H1 (cell line): ENCODE measurements at regions not wholly inside any gene's neighbourhood (a gene's known extent, or its start where the extent isn't known, plus 50 kb on each side); places are given as distances from the start of the nearest gene placed in this dataset.

Experiments used
- CTCF ChIA-PET: fragments of 300-600 bp; sonication (Branson Sonifier 250); formaldehyde crosslinking; loops from one replicate; lab custom pipeline; 2021; ENCODE audit not compliant: partially characterized antibody; lab: Charles Lee
- POLR2A ChIA-PET: fragments of 300-600 bp; sonication (Branson Sonifier 250); formaldehyde crosslinking; loops from one replicate; lab custom pipeline; 2021; ENCODE audit warnings: inconsistent platforms; ENCODE audit not compliant: partially characterized antibody; lab: Charles Lee
- DNase-seq, 2 experiments: peaks; one replicate each; pipeline versions ENCODE4 v3.0.0 to v3.0.0-alpha.2; 2010 to 2022; ENCODE audit warnings: low spot score in 2 of 2, low read depth in 1 of 2, mixed read lengths in 1 of 2
- FAIRE-seq: peaks from 2 replicates; lab custom pipeline; 2011; peaks lifted over from hg19 to GRCh38; lab: Jason Lieb, UNC
- H2AFZ ChIP-seq: 2 replicates; pipeline ENCODE4 v1.8.1; 2012; ENCODE audit warnings: low read length, inconsistent platforms
- H2AK5ac ChIP-seq: 2 replicates; pipeline ENCODE4 v1.6.1; 2013; ENCODE audit warnings: low read depth, low read length
- H2BK120ac ChIP-seq: replicated peaks from 2 replicates; pipeline ENCODE3; 2013; ENCODE audit warnings: low read depth, low read length, inconsistent platforms
- H2BK12ac ChIP-seq: 2 replicates; pipeline ENCODE4 v1.6.1; 2013; ENCODE audit warnings: low read depth, low read length
- H2BK15ac ChIP-seq: 2 replicates; pipeline ENCODE4 v1.6.1; 2013; ENCODE audit warnings: low read length
- H2BK20ac ChIP-seq: 2 replicates; pipeline ENCODE4 v1.6.1; 2013; ENCODE audit warnings: low read length
- H2BK5ac ChIP-seq: 2 replicates; pipeline ENCODE4 v1.6.1; 2013; ENCODE audit warnings: low read depth, low read length
- H3K14ac ChIP-seq: 2 replicates; pipeline ENCODE4 v1.6.1; 2013; ENCODE audit warnings: inconsistent platforms; ENCODE audit not compliant: insufficient read length
- H3K18ac ChIP-seq: 2 replicates; pipeline ENCODE4 v1.6.1; 2013; ENCODE audit warnings: low read length; ENCODE audit errors: extremely low read depth
- H3K23ac ChIP-seq: 2 replicates; pipeline ENCODE4 v1.6.1; 2013; ENCODE audit warnings: inconsistent platforms; ENCODE audit not compliant: insufficient read length
- H3K23me2 ChIP-seq: 2 replicates; pipeline ENCODE4 v1.6.1; 2013; ENCODE audit warnings: low read depth, low read length
- H3K27ac ChIP-seq: 2 replicates; pipeline ENCODE4 v1.6.1; 2011; ENCODE audit warnings: low read depth, low read length, inconsistent platforms
- H3K27me3 ChIP-seq, 4 experiments: replicated peaks in 1 of 4; 1 replicate in 1 of 4; 2 replicates in 3 of 4; pipeline versions ENCODE4 v1.6.1 to v1.8.1; 2011 to 2013; ENCODE audit warnings: low read length in 3 of 4, mild to moderate bottlenecking in 3 of 4, inconsistent platforms in 2 of 4, mixed read lengths in 2 of 4, moderate library complexity in 1 of 4; ENCODE audit not compliant: control insufficient read depth in 3 of 4, insufficient read depth in 3 of 4; ENCODE audit errors: extremely low read depth in 1 of 4
- H3K36me3 ChIP-seq, 4 experiments: 2 replicates each; pipeline versions ENCODE4 v1.6.1 to v1.8.1; 2011 to 2013; ENCODE audit warnings: mild to moderate bottlenecking in 4 of 4, low read length in 3 of 4, moderate library complexity in 2 of 4, control low read depth in 1 of 4, inconsistent platforms in 1 of 4; ENCODE audit not compliant: insufficient read depth in 4 of 4, control insufficient read depth in 2 of 4
- H3K4ac ChIP-seq: replicated peaks from 2 replicates; pipeline ENCODE3; 2013; ENCODE audit warnings: low read length, low read depth, mixed read lengths, inconsistent platforms; ENCODE audit not compliant: insufficient read length
- H3K4me1 ChIP-seq, 4 experiments: replicated peaks in 1 of 4; 1 replicate in 1 of 4; 2 replicates in 3 of 4; pipeline versions ENCODE4 v1.6.1 to v1.8.1; 2011 to 2013; ENCODE audit warnings: low read length in 3 of 4, inconsistent platforms in 2 of 4, mixed read lengths in 1 of 4; ENCODE audit not compliant: insufficient read depth in 4 of 4, control insufficient read depth in 3 of 4
- H3K4me2 ChIP-seq, 2 experiments: 2 replicates each; pipeline versions ENCODE4 v1.6.1 to v1.8.1; 2011 to 2013; ENCODE audit warnings: low read depth in 2 of 2, low read length in 2 of 2, control low read depth in 1 of 2, inconsistent platforms in 1 of 2, mild to moderate bottlenecking in 1 of 2; ENCODE audit not compliant: insufficient read depth in 1 of 2
- H3K4me3 ChIP-seq, 4 experiments: fragments of 200-600, 300-600 bp in 1 of 4; sonication (generic), shearing (Covaris generic), sonication (Bioruptor Twin) in 1 of 4; 2 replicates each; pipeline versions ENCODE4 v1.5.1 to v1.8.1; 2011 to 2016; ENCODE audit warnings: low read length in 4 of 4, low read depth in 3 of 4, control low read depth in 2 of 4, inconsistent platforms in 2 of 4, mild to moderate bottlenecking in 2 of 4, mixed read lengths in 1 of 4, moderate library complexity in 1 of 4; ENCODE audit not compliant: insufficient read depth in 2 of 4; ENCODE audit errors: extremely low read depth in 1 of 4
- H3K56ac ChIP-seq: replicated peaks from 2 replicates; pipeline ENCODE3; 2013; ENCODE audit warnings: low read depth, mild to moderate bottlenecking, mixed read lengths, low read length, inconsistent platforms; ENCODE audit not compliant: insufficient read length
- H3K79me1 ChIP-seq: 2 replicates; pipeline ENCODE4 v1.6.1; 2013; ENCODE audit warnings: low read depth, low read length, control low read depth
- H3K79me2 ChIP-seq, 2 experiments: 2 replicates each; pipeline versions ENCODE4 v1.6.1 to v1.8.1; 2012 to 2013; ENCODE audit warnings: low read length in 2 of 2, mild to moderate bottlenecking in 2 of 2, inconsistent platforms in 1 of 2; ENCODE audit not compliant: insufficient read depth in 2 of 2, control insufficient read depth in 1 of 2
- H3K9ac ChIP-seq, 4 experiments: replicated peaks in 1 of 4; 1 replicate in 1 of 4; 2 replicates in 3 of 4; pipeline versions ENCODE4 v1.6.1 to v1.8.1; 2011 to 2013; ENCODE audit warnings: low read depth in 3 of 4, low read length in 3 of 4, control low read depth in 2 of 4, mild to moderate bottlenecking in 2 of 4, moderate library complexity in 2 of 4, inconsistent platforms in 1 of 4; ENCODE audit errors: extremely low read depth in 1 of 4
- H3K9me3 ChIP-seq, 2 experiments: 2 replicates each; pipeline versions ENCODE4 v1.6.1 to v1.8.1; 2012 to 2013; ENCODE audit warnings: mild to moderate bottlenecking in 2 of 2, moderate library complexity in 2 of 2, control low read depth in 1 of 2, inconsistent platforms in 1 of 2, low read depth in 1 of 2, low read length in 1 of 2, mixed read lengths in 1 of 2; ENCODE audit not compliant: insufficient read depth in 2 of 2
- H4K20me1 ChIP-seq, 2 experiments: replicated peaks in 1 of 2; 2 replicates each; pipeline versions ENCODE3 to v1.8.1; 2011 to 2013; ENCODE audit warnings: inconsistent platforms in 2 of 2, low read length in 2 of 2, mild to moderate bottlenecking in 1 of 2; ENCODE audit not compliant: insufficient read depth in 2 of 2, control insufficient read depth in 1 of 2
- H4K5ac ChIP-seq: 2 replicates; pipeline ENCODE4 v1.6.1; 2013; ENCODE audit warnings: low read length, low read depth, mixed read lengths, inconsistent platforms; ENCODE audit not compliant: insufficient read length
- H4K8ac ChIP-seq: 2 replicates; pipeline ENCODE4 v1.8.0; 2013; ENCODE audit warnings: mild to moderate bottlenecking, moderate library complexity, low read length, inconsistent platforms; ENCODE audit not compliant: insufficient read depth; ENCODE audit errors: extremely low read depth
- H4K91ac ChIP-seq: replicated peaks from 2 replicates; pipeline ENCODE3; 2013; ENCODE audit warnings: low read length, mixed read lengths, inconsistent platforms; ENCODE audit not compliant: insufficient read length
- BCL11A ChIP-seq, 2 experiments: IDR thresholded peaks; one replicate each; pipeline ENCODE4 v1.6.1; 2011; ENCODE audit warnings: low read depth in 2 of 2, low read length in 2 of 2, mild to moderate bottlenecking in 2 of 2
- CEBPB ChIP-seq: IDR thresholded peaks from 2 replicates; pipeline ENCODE4 v1.6.1; 2012; ENCODE audit warnings: low read depth, low read length
- CHD1 ChIP-seq: IDR thresholded peaks from 2 replicates; pipeline ENCODE4 v1.6.1; 2012; ENCODE audit warnings: low read depth, low read length, improper control_type of control experiment
- CTBP2 ChIP-seq: IDR thresholded peaks from 2 replicates; pipeline ENCODE4 v1.7.0; 2011; ENCODE audit warnings: borderline replicate concordance, mild to moderate bottlenecking, moderate library complexity, mixed read lengths, low read length; ENCODE audit not compliant: insufficient read depth, insufficient read length
- EGR1 ChIP-seq: IDR thresholded peaks from 2 replicates; pipeline ENCODE4 v1.6.1; 2011; ENCODE audit warnings: low read depth, low read length, borderline replicate concordance
- EP300 ChIP-seq, 2 experiments: IDR thresholded peaks; 1 replicate in 1 of 2; 2 replicates in 1 of 2; pipeline ENCODE4 v1.6.1; 2011 to 2012; ENCODE audit warnings: low read depth in 2 of 2, low read length in 2 of 2, mild to moderate bottlenecking in 2 of 2, borderline replicate concordance in 1 of 2, inconsistent platforms in 1 of 2, moderate library complexity in 1 of 2
- KDM5A ChIP-seq: fragments of 200-600 bp; IDR thresholded peaks from 2 replicates; pipeline ENCODE4 v1.7.1; 2012; ENCODE audit warnings: mild to moderate bottlenecking, low read length, inconsistent platforms, mixed read lengths
- POLR2A ChIP-seq, 2 experiments: IDR thresholded peaks; 1 replicate in 1 of 2; 2 replicates in 1 of 2; pipeline ENCODE4 v1.6.1; 2011; ENCODE audit warnings: low read depth in 2 of 2, low read length in 2 of 2, mild to moderate bottlenecking in 2 of 2; ENCODE audit errors: control extremely low read depth in 1 of 2
- POU5F1 ChIP-seq: IDR thresholded peaks from 2 replicates; pipeline ENCODE4 v1.6.1; 2011; ENCODE audit warnings: low read depth, mild to moderate bottlenecking, low read length, moderate library complexity
- RFX5 ChIP-seq: IDR thresholded peaks from 2 replicates; pipeline ENCODE4 v1.6.1; 2011; ENCODE audit warnings: low read depth, low read length, improper control_type of control experiment, borderline replicate concordance
- SIN3A ChIP-seq, 2 experiments: IDR thresholded peaks in 1 of 2; conservative IDR thresholded peaks in 1 of 2; 2 replicates each; pipeline ENCODE4 v1.6.1; 2011 to 2012; ENCODE audit warnings: low read length in 2 of 2, improper control_type of control experiment in 1 of 2, low read depth in 1 of 2, mild to moderate bottlenecking in 1 of 2
- SIX5 ChIP-seq: IDR thresholded peaks from 2 replicates; pipeline ENCODE4 v1.6.1; 2011; ENCODE audit warnings: mild to moderate bottlenecking, low read depth, low read length
- WGBS, 2 experiments: shearing (Covaris generic) in 1 of 2; methylation state at CpG; one replicate each; pipeline versions ENCODE4 v1.1.6 to v1.1.7; 2013 to 2015; ENCODE audit warnings: low lambda C conversion rate in 2 of 2, mixed read lengths in 2 of 2, inconsistent platforms in 1 of 2, low coverage in 1 of 2, missing lambda C conversion rate in 1 of 2; ENCODE audit not compliant: insufficient replicate concordance in 2 of 2, insufficient coverage in 1 of 2, insufficient read length in 1 of 2; ENCODE audit errors: extremely low coverage in 1 of 2, missing lambda C conversion rate in 1 of 2; 5-methylcytosine and 5-hydroxymethylcytosine counted together

- Histone ChIP-seq H2BK15ac (no peak overlapping the region), H3K79me1 (no peaks in the 10 kb centered on the region), H3K79me2 (no peaks in the 10 kb centered on the region), H3K4ac (no peak overlapping the region), H2BK12ac (no peak overlapping the region), H3K18ac (no peak overlapping the region), H3K4me2 (no peak overlapping the region), H3K4me1 (peaks cover 2 to 7% (median 5%) of the 10 kb centered on the region in 4 experiments; a peak in 3 of 7 replicates), H2BK120ac (no peak overlapping the region), H4K8ac (no peak overlapping the region), H3K14ac (no peak overlapping the region), H2AK5ac (no peak overlapping the region), H3K23ac (no peak overlapping the region), H2AFZ (no peak overlapping the region), H3K9me3 (no peaks in the 10 kb centered on the region), H2BK20ac (no peak overlapping the region), H3K9ac (no peak overlapping the region), H4K20me1 (no peaks in the 10 kb centered on the region), H4K5ac (no peak overlapping the region), H3K4me3 (no peak overlapping the region), H4K91ac (no peak overlapping the region), H3K56ac (no peak overlapping the region), H3K23me2 (peaks cover 3% of the 10 kb centered on the region; the same call in 1 of the 2 replicates), H3K27ac (no peak overlapping the region), H2BK5ac (no peak overlapping the region), H3K27me3 (peaks cover 0 to 28% (median 19%) of the 10 kb centered on the region in 4 experiments; a peak in 6 of 7 replicates), H3K36me3 (no peaks in the 10 kb centered on the region)
- DNase-seq (no peak), FAIRE-seq (no peak)
- TF ChIP-seq EP300 (IDR thresholded peaks at IDR 0.05; ENCODE audit: borderline replicate concordance in 1 of 2, low read depth in 2 of 2, low read length in 2 of 2) = no peak
- TF ChIP-seq POU5F1 = no peak
- no peak for TF ChIP-seq CTBP2
- TF ChIP-seq SIN3A (conservative IDR thresholded peaks at IDR 0.05 in 1 of 2, IDR thresholded peaks at IDR 0.05 in 1 of 2; ENCODE audit: low read depth in 1 of 2, low read length in 2 of 2) = no peak
- TF ChIP-seq POLR2A (IDR thresholded peaks at IDR 0.05; ENCODE audit: control extremely low read depth in 1 of 2, low read depth in 2 of 2, low read length in 2 of 2) = no peak
- TF ChIP-seq RFX5 = no peak
- no peak for TF ChIP-seq CHD1
- TF ChIP-seq CEBPB = no peak
- no peak for TF ChIP-seq KDM5A
- TF ChIP-seq SIX5 = no peak
- no peak for TF ChIP-seq BCL11A (IDR thresholded peaks at IDR 0.05; ENCODE audit: low read depth in 2 of 2, low read length in 2 of 2)
- TF ChIP-seq EGR1 = no peak
- POLR2A ChIA-PET = no interaction called here
- CTCF ChIA-PET = interaction anchor here (0.9 to 1.4 kb wide), 4 partner anchors 9 to 116 kb away, joined by 3 to 9 read pairs (median 3); no protein-coding TSS in a partner anchor
- 92% methylated on average over 1 of the region's 1 CpG; no CpG with 5 or more reads in 1 of the 2 experiments for WGBS, 2 experiments
These were observed 103.5 kb downstream of the WT1 start for GRCh38 chr11:32331792-32332191.
